H9 (cell line): ENCODE measurements at regions not wholly inside any gene's neighbourhood (a gene's known extent, or its start where the extent isn't known, plus 50 kb on each side); places are given as distances from the start of the nearest gene placed in this dataset.

Experiments
- DNase-seq: peaks from one replicate; pipeline ENCODE4 v3.0.0-alpha.2; 2017
- H2AFZ ChIP-seq: one replicate; pipeline ENCODE4 v1.6.1; 2013; ENCODE audit warnings: mild to moderate bottlenecking, low read length, control low read depth, moderate library complexity
- H2AK5ac ChIP-seq: 2 replicates; pipeline ENCODE4 v1.6.1; 2013; ENCODE audit warnings: low read length, control low read depth, mixed read lengths; ENCODE audit not compliant: insufficient read length
- H2BK120ac ChIP-seq: one replicate; pipeline ENCODE4 v1.6.1; 2013; ENCODE audit warnings: low read depth, mild to moderate bottlenecking, low read length, control low read depth, inconsistent platforms; ENCODE audit not compliant: poor library complexity, severe bottlenecking
- H2BK12ac ChIP-seq: 2 replicates; pipeline ENCODE4 v1.6.1; 2013; ENCODE audit warnings: low read length, control low read depth, mixed read lengths, low read depth; ENCODE audit not compliant: insufficient read length
- H2BK15ac ChIP-seq: 2 replicates; pipeline ENCODE4 v1.6.1; 2013; ENCODE audit warnings: low read depth, low read length, control low read depth
- H2BK20ac ChIP-seq: one replicate; pipeline ENCODE4 v1.6.1; 2013; ENCODE audit warnings: low read depth, mild to moderate bottlenecking, low read length, control low read depth, inconsistent platforms; ENCODE audit not compliant: poor library complexity, severe bottlenecking
- H2BK5ac ChIP-seq: 2 replicates; pipeline ENCODE4 v1.6.1; 2013; ENCODE audit warnings: low read length, control low read depth, mixed read lengths; ENCODE audit not compliant: insufficient read length
- H3K14ac ChIP-seq: 2 replicates; pipeline ENCODE4 v1.6.1; 2013; ENCODE audit warnings: low read length, control low read depth; ENCODE audit not compliant: insufficient read depth
- H3K18ac ChIP-seq: 2 replicates; pipeline ENCODE4 v1.6.1; 2013; ENCODE audit warnings: low read depth, mild to moderate bottlenecking, mixed read lengths, low read length, control low read depth; ENCODE audit not compliant: insufficient read length
- H3K23ac ChIP-seq: 2 replicates; pipeline ENCODE4 v1.6.1; 2013; ENCODE audit warnings: low read length, control low read depth, mixed read lengths, low read depth; ENCODE audit not compliant: insufficient read length
- H3K23me2 ChIP-seq: 2 replicates; pipeline ENCODE4 v1.6.1; 2013; ENCODE audit warnings: low read depth, mild to moderate bottlenecking, mixed read lengths, low read length, control low read depth; ENCODE audit not compliant: insufficient read length, poor library complexity, severe bottlenecking
- H3K27ac ChIP-seq: 2 replicates; pipeline ENCODE4 v1.5.1; 2013; ENCODE audit warnings: low read length, control low read depth, mixed read lengths, low read depth; ENCODE audit not compliant: insufficient read length
- H3K27me3 ChIP-seq: 2 replicates; pipeline ENCODE4 v1.6.1; 2013; ENCODE audit warnings: low read length, control low read depth, inconsistent platforms; ENCODE audit not compliant: insufficient read depth
- H3K4ac ChIP-seq: 2 replicates; pipeline ENCODE4 v1.6.1; 2013; ENCODE audit warnings: low read depth, mild to moderate bottlenecking, control low read depth, inconsistent platforms, low read length, moderate library complexity
- H3K4me1 ChIP-seq: 2 replicates; pipeline ENCODE4 v1.6.1; 2013; ENCODE audit warnings: low read length, control low read depth, inconsistent platforms; ENCODE audit not compliant: insufficient read depth
- H3K4me2 ChIP-seq: 2 replicates; pipeline ENCODE4 v1.6.1; 2013; ENCODE audit warnings: low read length, control low read depth, mixed read lengths; ENCODE audit not compliant: insufficient read length, insufficient read depth
- H3K56ac ChIP-seq: 2 replicates; pipeline ENCODE4 v1.6.1; 2013; ENCODE audit warnings: low read depth, mild to moderate bottlenecking, mixed read lengths, low read length, control low read depth; ENCODE audit not compliant: insufficient read length
- H3K79me1 ChIP-seq: 2 replicates; pipeline ENCODE4 v1.6.1; 2013; ENCODE audit warnings: low read depth, mild to moderate bottlenecking, moderate library complexity, low read length, control low read depth, inconsistent platforms; ENCODE audit not compliant: insufficient read depth, poor library complexity, severe bottlenecking
- H3K79me2 ChIP-seq: 2 replicates; pipeline ENCODE4 v1.6.1; 2013; ENCODE audit warnings: low read length, control low read depth, inconsistent platforms; ENCODE audit not compliant: insufficient read depth
- H3K9ac ChIP-seq: 2 replicates; pipeline ENCODE4 v1.6.1; 2013; ENCODE audit warnings: low read length, control low read depth, mixed read lengths; ENCODE audit not compliant: insufficient read length; ENCODE audit errors: extremely low read depth
- H3K9me3 ChIP-seq: one replicate; pipeline ENCODE4 v1.6.1; 2013; ENCODE audit warnings: low read depth, low read length, inconsistent platforms; ENCODE audit not compliant: control insufficient read depth
- H3T11ph ChIP-seq: one replicate; pipeline ENCODE4 v1.6.1; 2013; ENCODE audit warnings: mild to moderate bottlenecking, low read length, control low read depth, inconsistent platforms
- H4K20me1 ChIP-seq: one replicate; pipeline ENCODE4 v1.6.1; 2013; ENCODE audit not compliant: control insufficient read depth, insufficient read length, insufficient read depth
- H4K5ac ChIP-seq: 2 replicates; pipeline ENCODE4 v1.6.1; 2013; ENCODE audit warnings: low read depth, mild to moderate bottlenecking, mixed read lengths, low read length, control low read depth; ENCODE audit not compliant: insufficient read length
- H4K8ac ChIP-seq: replicated peaks from 2 replicates; pipeline ENCODE4 v1.6.1; 2013; ENCODE audit warnings: low read length, control low read depth, mixed read lengths, low read depth; ENCODE audit not compliant: insufficient read length
- H4K91ac ChIP-seq: 2 replicates; pipeline ENCODE4 v1.6.1; 2013; ENCODE audit warnings: low read depth, mild to moderate bottlenecking, moderate library complexity, mixed read lengths, low read length, control low read depth; ENCODE audit not compliant: insufficient read length
- H3K27ac Mint-ChIP-seq, 3 experiments: 2 replicates in 2 of 3; 3 replicates in 1 of 3; pipeline ENCODE4 v1.8.0; 2020 to 2021; ENCODE audit warnings: mixed read lengths in 3 of 3, mild to moderate bottlenecking in 1 of 3, moderate library complexity in 1 of 3
- H3K27me3 Mint-ChIP-seq: 2 replicates; pipeline ENCODE4 v1.8.0; 2021; ENCODE audit warnings: low read depth, mild to moderate bottlenecking, moderate library complexity, mixed read lengths
- H3K36me3 Mint-ChIP-seq, 3 experiments: 2 replicates in 2 of 3; 3 replicates in 1 of 3; pipeline ENCODE4 v1.8.0; 2020 to 2021; ENCODE audit warnings: low read depth in 3 of 3, mixed read lengths in 3 of 3; ENCODE audit not compliant: insufficient read depth in 1 of 3
- H3K4me1 Mint-ChIP-seq, 2 experiments: 2 replicates each; pipeline ENCODE4 v1.8.0; 2020; ENCODE audit warnings: mixed read lengths in 2 of 2
- H3K4me3 Mint-ChIP-seq, 2 experiments: 2 replicates in 1 of 2; 3 replicates in 1 of 2; pipeline ENCODE4 v1.8.0; 2020 to 2021; ENCODE audit warnings: mild to moderate bottlenecking in 2 of 2, mixed read lengths in 2 of 2, moderate library complexity in 1 of 2
- H3K9me3 Mint-ChIP-seq, 2 experiments: 2 replicates in 1 of 2; 3 replicates in 1 of 2; pipeline ENCODE4 v1.8.0; 2020; ENCODE audit warnings: mild to moderate bottlenecking in 2 of 2, mixed read lengths in 2 of 2, moderate library complexity in 1 of 2
- CTCF ChIP-seq: fragments of 200-600 bp; sonication (generic); conservative IDR thresholded peaks from 3 replicates; pipeline ENCODE4 v1.8.0; 2021; ENCODE audit warnings: antibody characterized with exemption, mild to moderate bottlenecking

GRCh38 chr1:217017165-217017564, 293.9 kb upstream of the ESRRG start:
- Histone ChIP-seq H4K91ac (no peak overlapping the region), H2AFZ (no peak overlapping the region), H3K4me1 (no peaks in the 10 kb centered on the region), H4K8ac (no peak overlapping the region), H3K4me2 (no peak overlapping the region), H4K5ac (no peak overlapping the region), H3T11ph (no peak overlapping the region), H3K23ac (no peak overlapping the region), H2BK5ac (no peak overlapping the region), H3K23me2 (no peaks in the 10 kb centered on the region), H3K79me1 (no peaks in the 10 kb centered on the region), H2AK5ac (no peak overlapping the region), H3K79me2 (no peaks in the 10 kb centered on the region), H2BK120ac (no peak overlapping the region), H2BK15ac (no peak overlapping the region), H3K9ac (no peak overlapping the region), H3K4ac (no peak overlapping the region), H3K14ac (no peak overlapping the region), H3K27me3 (no peaks in the 10 kb centered on the region), H4K20me1 (no peaks in the 10 kb centered on the region), H3K18ac (no peak overlapping the region), H3K9me3 (no peaks in the 10 kb centered on the region), H3K56ac (no peak overlapping the region), H2BK12ac (no peak overlapping the region), H2BK20ac (no peak overlapping the region), H3K27ac (no peak overlapping the region)
- no peak for DNase-seq
- no peak for TF ChIP-seq CTCF
- no peaks in the 10 kb centered on the region for H3K27me3 Mint-ChIP-seq
- H3K4me1 Mint-ChIP-seq, result no peaks in the 10 kb centered on the region
- no peaks in the 10 kb centered on the region for H3K36me3 Mint-ChIP-seq
- no peaks in the 10 kb centered on the region for H3K9me3 Mint-ChIP-seq
- H3K4me3 Mint-ChIP-seq, result no peak overlapping the region
- H3K27ac Mint-ChIP-seq, result no peak overlapping the region
